ENCODE measurements at regions not wholly inside any gene's neighbourhood (a gene's known extent, or its start where the extent isn't known, plus 50 kb on each side); places are given as distances from the start of the nearest gene placed in this dataset.

- H3K27ac Mint-ChIP-seq, result no peak overlapping the region
- no peaks in the 10 kb centered on the region for H3K27me3 Mint-ChIP-seq
- no peaks in the 10 kb centered on the region for H3K36me3 Mint-ChIP-seq (ENCODE audit: low read depth)
- no peak overlapping the region for H3K4me3 Mint-ChIP-seq
- H3K4me1 Mint-ChIP-seq, result peaks cover 10% of the 10 kb centered on the region
- peaks cover 5% of the 10 kb centered on the region for H3K9me3 Mint-ChIP-seq
- ATAC-seq (replicated peaks), result no peak
Measured at GRCh38 chr14:65198346-65198745, 96.0 kb upstream of the MAX start.

GRCh38 chr14:65200454-65200853 lies 98.1 kb upstream of the MAX start:
- Mint-ChIP-seq H3K4me1 (peaks cover 9% of the 10 kb centered on the region), H3K27me3 (no peaks in the 10 kb centered on the region), H3K4me3 (no peak overlapping the region), H3K36me3 (ENCODE audit: low read depth) (no peaks in the 10 kb centered on the region), H3K9me3 (peaks cover 5% of the 10 kb centered on the region), H3K27ac (no peak overlapping the region)
- ATAC-seq (replicated peaks), result no peak

GRCh38 chr14:65203574-65203973 lies 101.3 kb upstream of the MAX start:
- Mint-ChIP-seq H3K27me3 (no peaks in the 10 kb centered on the region), H3K4me1 (peaks cover 29% of the 10 kb centered on the region), H3K9me3 (peaks cover 5% of the 10 kb centered on the region), H3K27ac (no peak overlapping the region), H3K4me3 (no peak overlapping the region), H3K36me3 (ENCODE audit: low read depth) (no peaks in the 10 kb centered on the region)
- ATAC-seq (replicated peaks), result no peak

- H3K9me3 Mint-ChIP-seq, result peaks cover 5% of the 10 kb centered on the region
- H3K4me3 Mint-ChIP-seq, result no peak overlapping the region
- no peaks in the 10 kb centered on the region for H3K27me3 Mint-ChIP-seq
- H3K27ac Mint-ChIP-seq, result no peak overlapping the region
- H3K4me1 Mint-ChIP-seq, result peaks cover 33% of the 10 kb centered on the region
- no peak for ATAC-seq (replicated peaks)
- no peaks in the 10 kb centered on the region for H3K36me3 Mint-ChIP-seq (ENCODE audit: low read depth)
Measured at GRCh38 chr14:65204056-65204455, 101.7 kb upstream of the MAX start.

- Mint-ChIP-seq H3K27ac (peak overlapping the region; percentile 91), H3K9me3 (peaks cover 5% of the 10 kb centered on the region), H3K4me1 (peaks cover 44% of the 10 kb centered on the region), H3K4me3 (peak overlapping the region; percentile 80), H3K27me3 (no peaks in the 10 kb centered on the region), H3K36me3 (ENCODE audit: low read depth) (peaks cover 6% of the 10 kb centered on the region)
- ATAC-seq (replicated peaks), result peak; percentile 0
Measured at GRCh38 chr14:65206078-65206447, 103.7 kb upstream of the MAX start.

GRCh38 chr14:65206448-65207096 lies 104.3 kb upstream of the MAX start:
- H3K9me3 Mint-ChIP-seq, result peaks cover 5% of the 10 kb centered on the region
- H3K4me3 Mint-ChIP-seq, result peak overlapping the region; percentile 80
- peaks cover 6% of the 10 kb centered on the region for H3K36me3 Mint-ChIP-seq (ENCODE audit: low read depth)
- peak overlapping the region; percentile 91 for H3K27ac Mint-ChIP-seq
- no peaks in the 10 kb centered on the region for H3K27me3 Mint-ChIP-seq
- H3K4me1 Mint-ChIP-seq, result peaks cover 49% of the 10 kb centered on the region
- peak; percentile 85 for ATAC-seq (replicated peaks)

GRCh38 chr14:65208548-65208947 lies 106.2 kb upstream of the MAX start:
- no peak for ATAC-seq (replicated peaks)
- Mint-ChIP-seq H3K9me3 (no peaks in the 10 kb centered on the region), H3K4me1 (peaks cover 52% of the 10 kb centered on the region), H3K27me3 (no peaks in the 10 kb centered on the region), H3K27ac (peak overlapping the region; percentile 91), H3K4me3 (peak overlapping the region; percentile 80), H3K36me3 (ENCODE audit: low read depth) (peaks cover 6% of the 10 kb centered on the region)

- Mint-ChIP-seq H3K27ac (peak overlapping the region; percentile 57), H3K4me3 (peak overlapping the region; percentile 41), H3K36me3 (ENCODE audit: low read depth) (peaks cover 6% of the 10 kb centered on the region), H3K4me1 (peaks cover 55% of the 10 kb centered on the region), H3K9me3 (no peaks in the 10 kb centered on the region), H3K27me3 (no peaks in the 10 kb centered on the region)
- ATAC-seq (replicated peaks), result peak; percentile 12
Measured at GRCh38 chr14:65210118-65210821, 108.0 kb upstream of the MAX start.

GRCh38 chr14:65210822-65211182 lies 108.5 kb upstream of the MAX start:
- no peaks in the 10 kb centered on the region for H3K9me3 Mint-ChIP-seq
- no peak for ATAC-seq (replicated peaks)
- H3K4me1 Mint-ChIP-seq, result peaks cover 49% of the 10 kb centered on the region
- H3K4me3 Mint-ChIP-seq, result peak overlapping the region; percentile 41
- no peaks in the 10 kb centered on the region for H3K27me3 Mint-ChIP-seq
- H3K27ac Mint-ChIP-seq, result peak overlapping the region; percentile 57
- H3K36me3 Mint-ChIP-seq (ENCODE audit: low read depth), result peaks cover 6% of the 10 kb centered on the region

- Mint-ChIP-seq H3K9me3 (no peaks in the 10 kb centered on the region), H3K36me3 (ENCODE audit: low read depth) (peaks cover 6% of the 10 kb centered on the region), H3K27ac (peak overlapping the region; percentile 57), H3K4me1 (peaks cover 43% of the 10 kb centered on the region), H3K4me3 (peak overlapping the region; percentile 41), H3K27me3 (no peaks in the 10 kb centered on the region)
- ATAC-seq (replicated peaks), result peak; percentile 27
Measured at GRCh38 chr14:65211341-65211987, 109.1 kb upstream of the MAX start.

- Mint-ChIP-seq H3K36me3 (ENCODE audit: low read depth) (peaks cover 6% of the 10 kb centered on the region), H3K27me3 (no peaks in the 10 kb centered on the region), H3K9me3 (no peaks in the 10 kb centered on the region), H3K27ac (no peak overlapping the region), H3K4me3 (no peak overlapping the region), H3K4me1 (peaks cover 31% of the 10 kb centered on the region)
- no peak for ATAC-seq (replicated peaks)
Measured at GRCh38 chr14:65213316-65213715, 111.0 kb upstream of the MAX start.

GRCh38 chr14:65214741-65215140 lies 112.4 kb upstream of the MAX start:
- no peak for ATAC-seq (replicated peaks)
- H3K4me1 Mint-ChIP-seq, result peaks cover 21% of the 10 kb centered on the region
- H3K27ac Mint-ChIP-seq, result no peak overlapping the region
- no peaks in the 10 kb centered on the region for H3K9me3 Mint-ChIP-seq
- H3K27me3 Mint-ChIP-seq, result no peaks in the 10 kb centered on the region
- peaks cover 6% of the 10 kb centered on the region for H3K36me3 Mint-ChIP-seq (ENCODE audit: low read depth)
- no peak overlapping the region for H3K4me3 Mint-ChIP-seq

GRCh38 chr14:65219353-65219752 lies 117.0 kb upstream of the MAX start:
- ATAC-seq (replicated peaks), result no peak
- Mint-ChIP-seq H3K36me3 (ENCODE audit: low read depth) (no peaks in the 10 kb centered on the region), H3K27me3 (no peaks in the 10 kb centered on the region), H3K4me1 (peaks cover 6% of the 10 kb centered on the region), H3K9me3 (no peaks in the 10 kb centered on the region), H3K27ac (no peak overlapping the region), H3K4me3 (no peak overlapping the region)

GRCh38 chr14:65222440-65222858 lies 120.1 kb upstream of the MAX start:
- Mint-ChIP-seq H3K27me3 (no peaks in the 10 kb centered on the region), H3K9me3 (no peaks in the 10 kb centered on the region), H3K4me3 (no peak overlapping the region), H3K4me1 (peaks cover 13% of the 10 kb centered on the region), H3K27ac (peak overlapping the region; percentile 53), H3K36me3 (ENCODE audit: low read depth) (no peaks in the 10 kb centered on the region)
- ATAC-seq (replicated peaks), result peak; percentile 87

GRCh38 chr14:65223636-65224035 lies 121.3 kb upstream of the MAX start:
- no peak overlapping the region for H3K4me3 Mint-ChIP-seq
- H3K27ac Mint-ChIP-seq, result no peak overlapping the region
- peak; percentile 23 for ATAC-seq (replicated peaks)
- no peaks in the 10 kb centered on the region for H3K9me3 Mint-ChIP-seq
- H3K4me1 Mint-ChIP-seq, result peaks cover 17% of the 10 kb centered on the region
- H3K27me3 Mint-ChIP-seq, result no peaks in the 10 kb centered on the region
- H3K36me3 Mint-ChIP-seq (ENCODE audit: low read depth), result no peaks in the 10 kb centered on the region
